ENCODE measurements at regions not wholly inside any gene's neighbourhood (a gene's known extent, or its start where the extent isn't known, plus 50 kb on each side); places are given as distances from the start of the nearest gene placed in this dataset.

- Histone ChIP-seq H3K4me3 (ENCODE audit: low read length) (no peak overlapping the region), H3K9me3 (ENCODE audit: control insufficient read depth, insufficient read depth, low read length) (no peaks in the 10 kb centered on the region; the same call in 1 of the 2 replicates), H3K27ac (ENCODE audit: low read depth, low read length) (no peak overlapping the region), H3K36me3 (ENCODE audit: control insufficient read depth, low read length) (no peaks in the 10 kb centered on the region), H3F3A (ENCODE audit: control insufficient read depth, insufficient read depth) (no peaks in the 10 kb centered on the region), H3K4me1 (ENCODE audit: control insufficient read depth, low read length) (no peaks in the 10 kb centered on the region), H3K9me2 (replicated peaks; ENCODE audit: control insufficient read depth, low read length) (no peaks in the 10 kb centered on the region), H3K79me2 (ENCODE audit: control insufficient read depth, low read length) (no peaks in the 10 kb centered on the region), H3K4me2 (ENCODE audit: low read length) (no peak overlapping the region), H4K20me1 (ENCODE audit: control insufficient read depth, insufficient read depth, low read depth, low read length) (no peaks in the 10 kb centered on the region), H3K27me3 (ENCODE audit: control insufficient read depth, low read length) (no peaks in the 10 kb centered on the region)
- TF ChIP-seq EZH2phosphoT487 (IDR thresholded peaks at IDR 0.05; ENCODE audit: borderline replicate concordance, low read length) (no peak), CTCF (IDR thresholded peaks at IDR 0.05; ENCODE audit: low read depth, low read length, poor library complexity, severe bottlenecking) (no peak)
Observed at GRCh38 chr3:164526250-164526649, 552.0 kb downstream of the SI start.

DNA sequence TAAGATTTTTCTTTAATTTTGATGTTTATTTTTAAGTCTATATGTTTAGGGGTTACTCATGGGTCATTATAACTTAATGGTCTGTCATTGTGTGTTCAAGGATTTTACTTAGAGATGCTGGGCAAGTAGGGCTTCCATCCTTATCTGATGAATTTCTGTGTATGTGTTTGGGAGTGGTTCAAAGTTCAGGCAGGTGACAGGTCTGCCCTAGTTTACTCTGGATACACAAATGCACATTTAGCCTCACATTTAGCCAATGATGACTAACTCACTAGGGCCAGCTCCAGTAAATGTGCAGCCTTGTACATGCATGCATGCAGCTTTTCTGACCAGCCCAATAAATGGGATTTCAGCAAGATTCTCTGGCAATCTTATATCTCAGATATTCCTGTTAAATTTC, 554.1 kb downstream of the SI start:
- Histone ChIP-seq H3K4me3 (ENCODE audit: low read length) (no peak overlapping the region), H3K27me3 (ENCODE audit: control insufficient read depth, low read length) (no peaks in the 10 kb centered on the region), H3K36me3 (ENCODE audit: control insufficient read depth, low read length) (no peaks in the 10 kb centered on the region), H3K9me2 (replicated peaks; ENCODE audit: control insufficient read depth, low read length) (no peaks in the 10 kb centered on the region), H3K27ac (ENCODE audit: low read depth, low read length) (no peak overlapping the region), H3K4me1 (ENCODE audit: control insufficient read depth, low read length) (no peaks in the 10 kb centered on the region), H3K79me2 (ENCODE audit: control insufficient read depth, low read length) (no peaks in the 10 kb centered on the region), H4K20me1 (ENCODE audit: control insufficient read depth, insufficient read depth, low read depth, low read length) (no peaks in the 10 kb centered on the region), H3K9me3 (ENCODE audit: control insufficient read depth, insufficient read depth, low read length) (no peaks in the 10 kb centered on the region; the same call in 1 of the 2 replicates), H3K4me2 (ENCODE audit: low read length) (no peak overlapping the region), H3F3A (ENCODE audit: control insufficient read depth, insufficient read depth) (no peaks in the 10 kb centered on the region)
- TF ChIP-seq CTCF (IDR thresholded peaks at IDR 0.05; ENCODE audit: low read depth, low read length, poor library complexity, severe bottlenecking) (no peak), EZH2phosphoT487 (IDR thresholded peaks at IDR 0.05; ENCODE audit: borderline replicate concordance, low read length) (no peak)

DNA sequence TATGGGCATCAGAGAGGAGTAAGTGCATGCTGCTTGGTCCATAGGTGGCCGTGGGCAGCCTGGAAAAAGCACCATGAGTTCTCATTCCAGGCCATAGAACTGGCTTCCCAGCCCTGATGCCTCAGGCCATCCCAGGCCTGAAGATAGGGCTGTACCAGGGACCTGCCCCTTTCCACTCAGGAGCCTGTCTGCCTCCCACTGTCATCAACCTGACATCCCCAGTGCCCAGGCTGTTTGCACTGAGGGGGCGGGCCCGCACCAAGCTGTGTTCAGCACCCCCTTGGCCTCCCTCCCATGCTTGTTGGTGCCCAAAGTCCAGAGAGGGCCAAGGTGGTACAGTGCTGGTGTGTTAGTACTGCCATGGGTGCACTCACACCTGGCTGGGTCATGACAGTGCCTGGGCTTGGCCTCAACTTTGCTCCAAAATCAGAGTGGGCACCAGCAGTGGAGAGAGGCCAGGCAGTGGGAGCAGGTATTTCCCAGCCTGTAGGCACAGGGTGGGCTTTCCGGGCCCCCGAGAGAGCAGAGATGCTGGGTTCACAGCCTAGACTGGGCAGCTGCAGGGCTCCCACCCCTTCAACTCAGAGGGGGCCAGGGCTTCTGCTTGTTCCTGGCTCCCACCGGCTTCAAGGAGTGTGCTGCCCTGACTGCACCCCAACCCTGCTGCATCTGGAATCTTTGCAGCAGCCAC, 556.1 kb downstream of the SI start:
- H3K9me2 ChIP-seq (replicated peaks; ENCODE audit: control insufficient read depth, low read length): no peaks in the 10 kb centered on the region
- H3F3A ChIP-seq (ENCODE audit: control insufficient read depth, insufficient read depth): no peaks in the 10 kb centered on the region
- H4K20me1 ChIP-seq (ENCODE audit: control insufficient read depth, insufficient read depth, low read depth, low read length): no peaks in the 10 kb centered on the region
- no peak for TF ChIP-seq EZH2phosphoT487 (IDR thresholded peaks at IDR 0.05; ENCODE audit: borderline replicate concordance, low read length)
- no peak for TF ChIP-seq CTCF (IDR thresholded peaks at IDR 0.05; ENCODE audit: low read depth, low read length, poor library complexity, severe bottlenecking)
- no peak overlapping the region for H3K4me3 ChIP-seq (ENCODE audit: low read length)
- no peaks in the 10 kb centered on the region for H3K79me2 ChIP-seq (ENCODE audit: control insufficient read depth, low read length)
- no peaks in the 10 kb centered on the region for H3K36me3 ChIP-seq (ENCODE audit: control insufficient read depth, low read length)
- H3K27ac ChIP-seq (ENCODE audit: low read depth, low read length): no peak overlapping the region
- no peak overlapping the region for H3K4me2 ChIP-seq (ENCODE audit: low read length)
- no peaks in the 10 kb centered on the region for H3K4me1 ChIP-seq (ENCODE audit: control insufficient read depth, low read length)
- no peaks in the 10 kb centered on the region for H3K27me3 ChIP-seq (ENCODE audit: control insufficient read depth, low read length)
- H3K9me3 ChIP-seq (ENCODE audit: control insufficient read depth, insufficient read depth, low read length): no peaks in the 10 kb centered on the region; the same call in 1 of the 2 replicates

Data from DOHH2 (cell line).